GM19397 (cell line): ENCODE measurements at regions not wholly inside any gene's neighbourhood (a gene's known extent, or its start where the extent isn't known, plus 50 kb on each side); places are given as distances from the start of the nearest gene placed in this dataset.
A peak's percentile ranks its signal among the peaks of the same experiment; 100 is the strongest.

Experiments
- ATAC-seq: cut with Tn5 transposase; IDR thresholded peaks from one replicate; pipeline ENCODE4 v1.9.1; 2021; ENCODE audit warnings: mild to moderate bottlenecking, moderate library complexity; ENCODE audit not compliant: unreplicated experiment

GRCh38 chr7:54701982-54702381 lies 57.0 kb downstream of the SEC61G start:
- ATAC-seq: no peak

- ATAC-seq: no peak
Measured at GRCh38 chr7:54699715-54700114, 59.3 kb downstream of the SEC61G start.

- ATAC-seq: no peak
Measured at GRCh38 chr7:54697659-54698186, 61.3 kb downstream of the SEC61G start.

- no peak for ATAC-seq
Measured at GRCh38 chr7:54690892-54691291, 68.1 kb downstream of the SEC61G start.

GRCh38 chr7:54690050-54690443 lies 69.0 kb downstream of the SEC61G start:
- ATAC-seq: no peak

- no peak for ATAC-seq
Measured at GRCh38 chr7:54689394-54690049, 69.5 kb downstream of the SEC61G start.

- ATAC-seq: no peak
Measured at GRCh38 chr7:54687462-54688212, 71.4 kb downstream of the SEC61G start.

GRCh38 chr7:54680377-54681005 lies 78.5 kb downstream of the SEC61G start:
- ATAC-seq: no peak

GRCh38 chr7:54679490-54679817 lies 79.6 kb downstream of the SEC61G start:
- ATAC-seq: no peak

- ATAC-seq: no peak
Measured at GRCh38 chr7:54678763-54679489, 80.1 kb downstream of the SEC61G start.

- no peak for ATAC-seq
Measured at GRCh38 chr7:54674891-54675290, 84.1 kb downstream of the SEC61G start.

- no peak for ATAC-seq
Measured at GRCh38 chr7:54672519-54672918, 86.5 kb downstream of the SEC61G start.

- peak; percentile 83 for ATAC-seq
Measured at GRCh38 chr7:54664235-54665228, 94.5 kb downstream of the SEC61G start.

- ATAC-seq: peak; percentile 17
Measured at GRCh38 chr7:54663603-54664234, 95.3 kb downstream of the SEC61G start.

- ATAC-seq: no peak
Measured at GRCh38 chr7:54663186-54663585, 95.8 kb downstream of the SEC61G start.

- no peak for ATAC-seq
Measured at GRCh38 chr7:54662701-54663100, 96.3 kb downstream of the SEC61G start.

GRCh38 chr7:54653905-54654304 lies 105.1 kb downstream of the SEC61G start:
- no peak for ATAC-seq

- no peak for ATAC-seq
Measured at GRCh38 chr7:54643064-54643463, 100.9 kb downstream of the VSTM2A start.

GRCh38 chr7:54637712-54638396 lies 95.7 kb downstream of the VSTM2A start:
- no peak for ATAC-seq
